ENCODE measurements at regions not wholly inside any gene's neighbourhood (a gene's known extent, or its start where the extent isn't known, plus 50 kb on each side); places are given as distances from the start of the nearest gene placed in this dataset.

- TF ChIP-seq CTCF (conservative IDR thresholded peaks at IDR 0.05; ENCODE audit: low read depth, low read length) (no peak), EZH2phosphoT487 (IDR thresholded peaks at IDR 0.05; ENCODE audit: borderline replicate concordance, low read length) (no peak), EZH2 (IDR thresholded peaks at IDR 0.05; ENCODE audit: low read length, unreplicated experiment) (no peak)
These were observed 335.6 kb upstream of the MTNR1B start for GRCh38 chr11:92633820-92634219.
